ENCODE measurements at regions not wholly inside any gene's neighbourhood (a gene's known extent, or its start where the extent isn't known, plus 50 kb on each side); places are given as distances from the start of the nearest gene placed in this dataset.

DNA sequence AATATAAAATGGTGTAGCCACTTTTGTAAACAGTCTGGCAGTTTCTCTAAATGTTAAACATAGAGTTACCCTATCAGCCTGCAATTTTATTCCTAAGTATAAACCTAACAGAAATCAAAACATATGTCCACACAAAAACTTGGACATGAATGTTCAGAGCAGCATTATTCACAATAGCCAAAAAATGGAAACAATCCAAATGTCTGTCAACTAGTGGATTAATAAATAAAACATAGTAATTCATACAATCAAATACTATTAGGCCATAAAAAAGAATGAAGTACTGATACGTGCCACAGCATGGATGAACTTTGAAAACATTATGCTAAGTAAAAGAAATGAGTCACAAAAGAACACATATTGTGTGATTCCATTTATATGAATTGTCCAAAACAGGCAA is 196.5 kb downstream of the NUAK1 start:
- no peak for TF ChIP-seq ZBTB7A (IDR thresholded peaks at IDR 0.05; ENCODE audit: low read depth)
- TF ChIP-seq, protein P1, sequence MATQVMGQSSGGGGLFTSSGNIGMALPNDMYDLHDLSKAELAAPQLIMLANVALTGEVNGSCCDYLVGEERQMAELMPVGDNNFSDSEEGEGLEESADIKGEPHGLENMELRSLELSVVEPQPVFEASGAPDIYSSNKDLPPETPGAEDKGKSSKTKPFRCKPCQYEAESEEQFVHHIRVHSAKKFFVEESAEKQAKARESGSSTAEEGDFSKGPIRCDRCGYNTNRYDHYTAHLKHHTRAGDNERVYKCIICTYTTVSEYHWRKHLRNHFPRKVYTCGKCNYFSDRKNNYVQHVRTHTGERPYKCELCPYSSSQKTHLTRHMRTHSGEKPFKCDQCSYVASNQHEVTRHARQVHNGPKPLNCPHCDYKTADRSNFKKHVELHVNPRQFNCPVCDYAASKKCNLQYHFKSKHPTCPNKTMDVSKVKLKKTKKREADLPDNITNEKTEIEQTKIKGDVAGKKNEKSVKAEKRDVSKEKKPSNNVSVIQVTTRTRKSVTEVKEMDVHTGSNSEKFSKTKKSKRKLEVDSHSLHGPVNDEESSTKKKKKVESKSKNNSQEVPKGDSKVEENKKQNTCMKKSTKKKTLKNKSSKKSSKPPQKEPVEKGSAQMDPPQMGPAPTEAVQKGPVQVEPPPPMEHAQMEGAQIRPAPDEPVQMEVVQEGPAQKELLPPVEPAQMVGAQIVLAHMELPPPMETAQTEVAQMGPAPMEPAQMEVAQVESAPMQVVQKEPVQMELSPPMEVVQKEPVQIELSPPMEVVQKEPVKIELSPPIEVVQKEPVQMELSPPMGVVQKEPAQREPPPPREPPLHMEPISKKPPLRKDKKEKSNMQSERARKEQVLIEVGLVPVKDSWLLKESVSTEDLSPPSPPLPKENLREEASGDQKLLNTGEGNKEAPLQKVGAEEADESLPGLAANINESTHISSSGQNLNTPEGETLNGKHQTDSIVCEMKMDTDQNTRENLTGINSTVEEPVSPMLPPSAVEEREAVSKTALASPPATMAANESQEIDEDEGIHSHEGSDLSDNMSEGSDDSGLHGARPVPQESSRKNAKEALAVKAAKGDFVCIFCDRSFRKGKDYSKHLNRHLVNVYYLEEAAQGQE (IDR thresholded peaks at IDR 0.05; ENCODE audit: low read depth): no peak
- TF ChIP-seq EP300 (IDR thresholded peaks at IDR 0.05; ENCODE audit: borderline replicate concordance): no peak
- TF ChIP-seq TAF1 (IDR thresholded peaks at IDR 0.05; ENCODE audit: low read depth): no peak
- no peak for TF ChIP-seq YY1 (IDR thresholded peaks at IDR 0.05; ENCODE audit: low read depth)
- no peak for TF ChIP-seq CEBPB (IDR thresholded peaks at IDR 0.05)
- TF ChIP-seq FOXM1 (IDR thresholded peaks at IDR 0.05; ENCODE audit: borderline replicate concordance, low read depth): no peak
- TF ChIP-seq, protein P2, sequence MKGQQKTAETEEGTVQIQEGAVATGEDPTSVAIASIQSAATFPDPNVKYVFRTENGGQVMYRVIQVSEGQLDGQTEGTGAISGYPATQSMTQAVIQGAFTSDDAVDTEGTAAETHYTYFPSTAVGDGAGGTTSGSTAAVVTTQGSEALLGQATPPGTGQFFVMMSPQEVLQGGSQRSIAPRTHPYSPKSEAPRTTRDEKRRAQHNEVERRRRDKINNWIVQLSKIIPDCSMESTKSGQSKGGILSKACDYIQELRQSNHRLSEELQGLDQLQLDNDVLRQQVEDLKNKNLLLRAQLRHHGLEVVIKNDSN (IDR thresholded peaks at IDR 0.05): no peak
- TF ChIP-seq, protein P3, sequence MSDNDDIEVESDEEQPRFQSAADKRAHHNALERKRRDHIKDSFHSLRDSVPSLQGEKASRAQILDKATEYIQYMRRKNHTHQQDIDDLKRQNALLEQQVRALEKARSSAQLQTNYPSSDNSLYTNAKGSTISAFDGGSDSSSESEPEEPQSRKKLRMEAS (IDR thresholded peaks at IDR 0.05): no peak
